Peyer's patch (tissue), 4 donors: ENCODE measurements at regions not wholly inside any gene's neighbourhood (a gene's known extent, or its start where the extent isn't known, plus 50 kb on each side); places are given as distances from the start of the nearest gene placed in this dataset.

Experiments
- POLR2A ChIP-seq, 2 donors: fragments of 450-650 bp; IDR thresholded peaks; one replicate each; pipeline ENCODE4 v1.5.1; 2017; ENCODE audit warnings: antibody characterized with exemption in 2 of 2, mild to moderate bottlenecking in 2 of 2, moderate library complexity in 2 of 2
- TF ChIP-seq, protein P1 (sequence below), 6 experiments: fragments of 450-650 bp in 4 of 6; fragments of 200-600 bp in 2 of 6; sonication (generic) in 1 of 6; IDR thresholded peaks; one replicate each; pipeline ENCODE4 v1.5.1; 2017 to 2019; ENCODE audit warnings: antibody characterized with exemption in 6 of 6, mild to moderate bottlenecking in 3 of 6, moderate library complexity in 1 of 6

DNA sequence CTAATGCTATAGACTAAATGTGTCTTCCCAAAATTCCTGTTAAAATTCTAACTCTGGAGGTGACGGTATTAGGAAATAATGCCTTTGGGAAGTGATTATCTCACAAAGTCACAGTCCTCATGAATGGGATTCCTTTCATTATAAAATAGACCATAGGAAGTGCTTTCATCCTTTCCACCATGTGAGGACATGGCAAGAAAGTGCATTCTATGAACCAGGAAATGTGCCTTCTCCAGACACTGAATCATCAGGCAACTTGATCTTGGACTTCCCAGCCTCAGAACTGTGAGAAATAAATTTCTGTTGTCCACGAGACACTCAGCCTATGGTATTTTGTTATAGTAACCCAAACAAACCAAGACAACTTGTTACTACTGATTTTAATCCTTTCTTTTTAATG is 582.4 kb upstream of the C9orf72 start:
- TF ChIP-seq, protein P1, sequence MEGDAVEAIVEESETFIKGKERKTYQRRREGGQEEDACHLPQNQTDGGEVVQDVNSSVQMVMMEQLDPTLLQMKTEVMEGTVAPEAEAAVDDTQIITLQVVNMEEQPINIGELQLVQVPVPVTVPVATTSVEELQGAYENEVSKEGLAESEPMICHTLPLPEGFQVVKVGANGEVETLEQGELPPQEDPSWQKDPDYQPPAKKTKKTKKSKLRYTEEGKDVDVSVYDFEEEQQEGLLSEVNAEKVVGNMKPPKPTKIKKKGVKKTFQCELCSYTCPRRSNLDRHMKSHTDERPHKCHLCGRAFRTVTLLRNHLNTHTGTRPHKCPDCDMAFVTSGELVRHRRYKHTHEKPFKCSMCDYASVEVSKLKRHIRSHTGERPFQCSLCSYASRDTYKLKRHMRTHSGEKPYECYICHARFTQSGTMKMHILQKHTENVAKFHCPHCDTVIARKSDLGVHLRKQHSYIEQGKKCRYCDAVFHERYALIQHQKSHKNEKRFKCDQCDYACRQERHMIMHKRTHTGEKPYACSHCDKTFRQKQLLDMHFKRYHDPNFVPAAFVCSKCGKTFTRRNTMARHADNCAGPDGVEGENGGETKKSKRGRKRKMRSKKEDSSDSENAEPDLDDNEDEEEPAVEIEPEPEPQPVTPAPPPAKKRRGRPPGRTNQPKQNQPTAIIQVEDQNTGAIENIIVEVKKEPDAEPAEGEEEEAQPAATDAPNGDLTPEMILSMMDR (IDR thresholded peaks at IDR 0.05) = no peak
- TF ChIP-seq POLR2A (IDR thresholded peaks at IDR 0.05) = no peak
